ENCODE measurements at regions not wholly inside any gene's neighbourhood (a gene's known extent, or its start where the extent isn't known, plus 50 kb on each side); places are given as distances from the start of the nearest gene placed in this dataset.
A peak's percentile ranks its signal among the peaks of the same experiment; 100 is the strongest.
"Not testable (repeated sequence)": the region's sequence is repeated elsewhere in the genome, so short reads cannot be mapped to it uniquely, and the experiment has no call there.

- no peak for DNase-seq (ENCODE audit: low read depth in 3 of 3)
Observed at GRCh38 chr2:88396209-88396608, 56.3 kb downstream of the FOXI3 start.

- DNase-seq (ENCODE audit: low read depth in 3 of 3), result no peak
Observed at GRCh38 chr2:88377641-88377991, 74.9 kb downstream of the FOXI3 start.

GRCh38 chr2:88372042-88372441 lies 80.5 kb downstream of the FOXI3 start:
- no peak for DNase-seq (ENCODE audit: low read depth in 3 of 3)

GRCh38 chr2:88365408-88365807 lies 87.1 kb downstream of the FOXI3 start:
- not testable (repeated sequence) for DNase-seq (ENCODE audit: low read depth in 3 of 3)

- DNase-seq (ENCODE audit: low read depth in 3 of 3), result no peak
Observed at GRCh38 chr2:88355486-88355885, 97.0 kb downstream of the FOXI3 start.

- DNase-seq (ENCODE audit: low read depth in 3 of 3), result no peak
Observed at GRCh38 chr2:88351249-88351601, 101.3 kb downstream of the FOXI3 start.

- DNase-seq (ENCODE audit: low read depth in 3 of 3), result peak; percentile 53 to 66 (median 62)
Observed at GRCh38 chr2:88350331-88351248, 101.9 kb downstream of the FOXI3 start.

GRCh38 chr2:88345842-88346241 lies 106.7 kb downstream of the FOXI3 start:
- DNase-seq (ENCODE audit: low read depth in 3 of 3), result no peak

GRCh38 chr2:88342749-88343148 lies 109.7 kb downstream of the FOXI3 start:
- DNase-seq (ENCODE audit: low read depth in 3 of 3), result no peak

GRCh38 chr2:88334418-88334817 lies 118.1 kb downstream of the FOXI3 start:
- DNase-seq (ENCODE audit: low read depth in 3 of 3), result no peak

GRCh38 chr2:88331239-88331638 lies 121.3 kb downstream of the FOXI3 start:
- no peak for DNase-seq (ENCODE audit: low read depth in 3 of 3)

- DNase-seq (ENCODE audit: low read depth in 3 of 3), result no peak
Observed at GRCh38 chr2:88329815-88330603, 122.5 kb downstream of the FOXI3 start.

- DNase-seq (ENCODE audit: low read depth in 3 of 3), result no peak
Observed at GRCh38 chr2:88321449-88322248, 130.8 kb downstream of the FOXI3 start.

- DNase-seq (ENCODE audit: low read depth in 3 of 3), result no peak
Observed at GRCh38 chr2:88320076-88320773, 132.3 kb downstream of the FOXI3 start.

GRCh38 chr2:88318956-88319330 lies 133.6 kb downstream of the FOXI3 start:
- DNase-seq (ENCODE audit: low read depth in 3 of 3), result no peak

GRCh38 chr2:88318071-88318955 lies 134.2 kb downstream of the FOXI3 start:
- no peak for DNase-seq (ENCODE audit: low read depth in 3 of 3)

GRCh38 chr2:88310787-88311186 lies 140.6 kb downstream of the THNSL2 start:
- DNase-seq (ENCODE audit: low read depth in 3 of 3), result no peak

- peak in 1 of 3 donors; percentile 10 for DNase-seq (ENCODE audit: low read depth in 3 of 3)
Observed at GRCh38 chr2:88307817-88308216, 137.7 kb downstream of the THNSL2 start.

GRCh38 chr2:88303865-88304264 lies 133.7 kb downstream of the THNSL2 start:
- DNase-seq (ENCODE audit: low read depth in 3 of 3), result no peak

- DNase-seq (ENCODE audit: low read depth in 3 of 3), result no peak
Observed at GRCh38 chr2:88296247-88296646, 126.1 kb downstream of the THNSL2 start.

Measured in stimulated activated CD4-positive, alpha-beta T cell treated with anti-CD3 and anti-CD28 coated beads, TNF-alpha, amount 100 ng/mL, for 48 hours (primary cell).